GM19452 (cell line): ENCODE measurements at regions not wholly inside any gene's neighbourhood (a gene's known extent, or its start where the extent isn't known, plus 50 kb on each side); places are given as distances from the start of the nearest gene placed in this dataset.

ENCODE experiments used
- ATAC-seq: cut with Tn5 transposase; IDR thresholded peaks from one replicate; pipeline ENCODE4 v1.9.1; 2021; ENCODE audit not compliant: unreplicated experiment

GRCh38 chr11:92696076-92696475, 273.4 kb upstream of the MTNR1B start:
- no peak for ATAC-seq

DNA sequence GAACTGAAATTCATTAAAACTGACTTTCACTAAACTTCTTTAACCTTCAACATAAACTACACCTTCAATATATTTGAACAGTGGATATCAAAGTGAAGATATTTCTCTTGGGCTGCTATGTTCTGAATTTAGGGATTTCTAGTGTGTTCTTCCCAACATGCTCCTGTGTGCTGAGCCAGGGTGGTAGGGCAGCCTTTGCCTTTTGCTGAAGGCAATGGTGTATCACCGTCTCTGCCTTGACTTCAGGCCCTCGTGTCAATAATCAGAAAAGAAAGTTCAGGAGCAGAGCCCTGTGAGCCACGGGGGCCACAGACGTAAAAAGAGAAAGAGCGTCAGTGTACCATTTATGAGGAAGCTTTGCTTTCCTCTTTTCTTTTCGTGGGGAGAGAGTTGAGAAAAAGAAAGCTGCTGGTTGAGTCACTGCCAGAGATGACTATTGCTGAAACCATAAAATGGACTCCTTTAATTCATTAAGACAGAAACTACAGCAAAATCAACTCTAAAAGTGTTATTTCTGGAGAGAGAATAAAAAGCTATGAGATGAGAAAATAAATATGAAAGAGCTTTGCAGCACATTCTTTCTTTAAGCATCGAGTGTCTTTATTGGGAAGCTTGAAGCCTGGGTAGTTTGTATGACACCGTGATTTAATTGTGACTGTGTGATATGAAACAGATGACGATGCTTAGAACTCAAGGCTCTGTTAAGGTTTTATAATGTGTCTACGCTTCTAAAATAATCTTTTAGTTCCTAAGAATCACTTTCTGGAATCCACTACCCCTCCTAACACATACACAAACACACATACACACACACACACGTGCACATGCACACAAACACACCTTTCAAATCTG, 271.8 kb upstream of the MTNR1B start:
- no peak for ATAC-seq

DNA sequence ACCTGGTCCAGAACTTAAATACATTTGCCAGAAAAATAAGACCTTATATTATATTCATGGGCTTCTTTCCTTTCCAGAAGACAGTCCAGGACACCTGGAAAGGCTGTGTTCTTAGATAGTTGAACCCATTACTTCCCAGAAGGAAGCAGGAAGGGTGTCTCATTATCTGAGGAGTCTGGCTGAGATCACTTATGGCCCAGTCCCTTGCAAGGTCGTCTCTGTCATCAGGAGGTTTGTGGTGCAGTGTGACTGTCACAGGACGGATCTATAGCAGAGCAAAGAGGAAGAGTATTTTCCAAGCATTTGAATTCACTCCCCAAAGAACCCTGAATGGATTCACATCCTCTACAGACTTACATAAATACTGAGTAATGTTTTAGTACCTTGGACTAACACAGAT, 270.7 kb upstream of the MTNR1B start:
- ATAC-seq = no peak

DNA sequence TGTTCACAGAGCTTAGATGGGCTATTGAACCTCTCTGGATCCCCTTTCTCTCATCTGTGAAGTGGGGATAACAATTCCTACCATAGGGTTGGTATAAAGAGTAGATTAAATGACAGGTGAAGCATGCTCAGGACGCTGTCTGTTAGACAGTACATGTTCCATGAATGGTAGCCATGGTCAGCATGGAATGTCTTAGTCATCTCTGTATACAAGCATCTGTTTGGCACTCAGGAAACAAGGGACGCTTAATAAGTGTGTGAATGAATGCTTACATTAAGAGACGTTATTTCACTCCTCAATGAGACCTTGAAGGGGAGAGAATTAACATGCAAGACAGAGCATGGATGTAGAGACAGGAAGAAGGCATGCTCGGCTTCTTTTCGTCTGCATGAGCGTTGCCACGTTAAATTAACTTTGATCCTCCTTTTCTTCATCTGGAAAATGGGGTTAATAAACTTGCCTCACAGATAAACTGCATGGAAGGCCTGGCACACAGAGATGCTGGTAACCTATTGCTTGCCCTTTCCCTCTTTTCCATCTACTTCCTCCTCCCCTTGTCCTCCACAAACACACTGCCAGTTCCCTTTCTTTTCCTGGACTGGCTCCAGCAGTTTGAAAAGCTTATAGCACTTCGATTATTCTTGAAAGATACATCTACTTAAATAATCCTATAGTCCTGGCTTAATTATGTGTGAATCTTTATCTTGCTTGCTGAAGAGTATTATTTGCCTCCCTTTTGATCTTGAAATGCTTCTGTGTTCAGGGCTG, 267.2 kb upstream of the MTNR1B start:
- no peak for ATAC-seq

- no peak for ATAC-seq
Measured at GRCh38 chr11:92702805-92703448, 266.5 kb upstream of the MTNR1B start.

GRCh38 chr11:92703449-92703830, 266.0 kb upstream of the MTNR1B start:
- no peak for ATAC-seq

DNA sequence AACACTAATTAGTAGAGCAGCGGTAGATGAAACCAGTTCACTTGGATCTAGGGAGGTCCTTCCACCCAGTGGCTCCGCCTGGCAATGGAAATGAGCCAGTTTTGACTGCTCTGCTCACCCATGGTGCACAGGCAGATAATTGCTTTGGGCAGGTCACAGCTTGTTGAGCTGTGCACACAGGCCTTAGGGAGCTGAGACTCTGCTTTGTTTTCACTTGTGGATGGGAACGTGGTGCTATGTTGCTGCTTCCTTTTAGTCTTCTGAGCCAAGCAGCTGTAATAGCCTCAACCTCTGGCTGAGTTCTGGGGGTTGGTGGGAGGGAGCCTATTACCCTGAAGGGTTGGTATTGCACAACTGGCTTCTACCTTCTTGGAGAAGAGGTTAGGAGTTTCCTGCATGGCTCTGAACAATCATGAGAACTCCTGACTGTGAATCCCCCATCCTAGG, 262.3 kb upstream of the MTNR1B start:
- ATAC-seq = no peak

DNA sequence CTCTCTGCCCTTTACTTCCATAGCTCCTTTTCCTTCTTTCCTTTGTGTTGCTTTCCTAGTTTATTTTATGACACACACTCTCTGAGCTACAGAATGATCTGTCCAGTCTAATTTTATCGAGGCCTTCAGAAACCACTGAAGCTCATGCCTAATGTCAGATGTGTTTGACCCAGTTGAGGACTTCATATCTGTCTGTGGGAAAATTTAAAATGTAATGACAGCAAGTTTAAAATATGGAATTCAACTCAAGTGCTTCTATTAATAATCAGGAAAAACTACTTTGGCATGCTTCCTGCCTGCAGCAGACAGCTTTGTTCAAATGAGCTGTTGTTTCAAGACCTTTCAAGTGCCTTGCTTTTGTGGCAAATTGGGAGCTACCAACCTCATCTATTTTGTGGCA, 261.8 kb upstream of the MTNR1B start:
- no peak for ATAC-seq

- no peak for ATAC-seq
Measured at GRCh38 chr11:92709329-92709728, 260.1 kb upstream of the MTNR1B start.

GRCh38 chr11:92711926-92712325, 257.5 kb upstream of the MTNR1B start:
- no peak for ATAC-seq

DNA sequence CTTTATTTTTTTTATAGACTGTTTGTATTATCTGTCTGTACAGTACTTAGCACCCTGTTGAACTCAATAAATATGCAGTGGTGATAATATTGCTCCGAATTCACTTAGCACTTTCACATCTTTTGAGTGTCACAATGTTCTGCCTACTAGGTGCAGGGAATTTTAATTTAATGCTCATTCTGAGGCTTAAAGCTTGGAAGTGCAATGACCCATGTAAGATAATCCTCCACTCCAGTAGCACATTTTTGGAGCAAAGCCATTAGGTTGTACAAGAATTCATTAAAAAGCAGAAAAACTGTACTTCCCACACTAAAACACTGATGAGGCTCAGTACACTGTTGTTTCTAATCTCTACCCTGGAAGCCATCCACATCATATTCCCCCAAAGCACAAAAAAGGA, 255.3 kb upstream of the MTNR1B start:
- ATAC-seq = no peak

DNA sequence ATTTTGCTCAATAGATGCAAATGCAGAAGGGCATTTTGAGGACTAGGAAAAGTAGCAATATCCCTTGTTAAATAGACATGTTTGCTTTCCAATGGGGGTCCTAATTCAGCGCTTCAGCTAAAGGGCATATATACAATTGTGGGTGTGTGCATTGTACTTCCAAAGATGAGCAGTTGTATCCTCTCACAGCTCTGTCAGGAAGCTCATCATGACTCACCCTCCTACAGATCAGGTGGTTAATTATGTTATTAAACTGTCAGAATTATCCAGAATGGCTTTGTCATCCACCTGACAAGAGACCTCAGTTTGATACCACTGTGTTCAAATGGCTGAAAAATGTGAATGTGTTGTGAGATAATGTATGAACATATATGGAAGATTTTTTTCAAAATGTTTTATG, 252.2 kb upstream of the MTNR1B start:
- ATAC-seq = no peak

DNA sequence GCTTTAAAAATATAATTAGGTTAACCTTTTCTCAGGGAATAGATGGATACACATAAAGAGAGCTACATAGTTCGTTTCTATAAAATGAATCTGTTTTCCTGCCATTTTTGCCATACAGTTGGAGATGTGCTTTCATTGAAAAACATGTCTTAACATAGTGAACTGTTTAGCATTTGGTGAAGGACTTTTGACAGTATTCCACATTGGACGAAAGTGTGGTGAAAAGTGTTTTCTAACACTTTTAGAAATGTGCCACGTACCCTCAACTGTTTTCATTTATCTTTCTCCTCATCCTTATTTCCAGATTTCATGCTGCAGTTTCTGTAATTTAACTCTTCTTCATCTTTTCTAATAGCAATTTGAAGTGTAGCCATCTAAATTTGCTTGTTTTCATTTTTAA, 249.1 kb upstream of the MTNR1B start:
- no peak for ATAC-seq

DNA sequence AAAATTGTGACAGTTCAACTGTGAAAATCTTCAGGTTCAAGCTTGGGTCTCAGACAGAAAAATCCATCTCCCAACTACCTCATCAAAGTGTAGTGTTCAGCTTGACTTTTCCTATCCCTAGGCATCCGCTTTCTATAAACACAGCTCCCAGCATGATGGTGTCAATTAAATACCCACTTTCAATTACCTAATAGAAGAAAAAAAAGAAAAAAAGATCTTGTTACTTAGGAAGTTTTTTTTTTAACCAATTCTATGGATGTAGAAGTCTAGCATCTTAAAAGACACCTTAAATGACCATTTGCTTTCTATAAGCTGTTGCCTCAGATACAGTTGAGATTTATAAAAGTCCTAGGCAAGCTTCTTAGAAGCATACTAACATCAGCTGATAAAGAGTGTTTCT, 244.1 kb upstream of the MTNR1B start:
- ATAC-seq = no peak

DNA sequence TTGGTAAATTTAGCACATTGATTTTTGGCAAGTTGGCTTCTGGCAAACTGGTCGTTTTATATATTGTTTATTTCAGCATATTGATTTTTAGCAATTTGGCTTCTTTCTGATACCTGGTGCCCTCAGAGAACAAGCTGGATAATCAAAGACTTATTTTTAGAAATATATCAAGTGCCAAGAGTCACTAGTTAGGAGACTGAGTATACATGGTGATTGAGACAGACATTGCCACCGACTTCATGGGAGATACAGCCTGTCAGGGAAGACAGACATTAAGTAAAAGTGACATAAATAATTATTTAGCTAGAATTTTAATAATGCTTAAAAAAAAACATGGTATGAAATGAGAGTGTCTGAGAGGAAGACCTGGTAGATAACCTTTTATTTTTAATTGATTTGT, 242.3 kb upstream of the MTNR1B start:
- ATAC-seq = no peak

DNA sequence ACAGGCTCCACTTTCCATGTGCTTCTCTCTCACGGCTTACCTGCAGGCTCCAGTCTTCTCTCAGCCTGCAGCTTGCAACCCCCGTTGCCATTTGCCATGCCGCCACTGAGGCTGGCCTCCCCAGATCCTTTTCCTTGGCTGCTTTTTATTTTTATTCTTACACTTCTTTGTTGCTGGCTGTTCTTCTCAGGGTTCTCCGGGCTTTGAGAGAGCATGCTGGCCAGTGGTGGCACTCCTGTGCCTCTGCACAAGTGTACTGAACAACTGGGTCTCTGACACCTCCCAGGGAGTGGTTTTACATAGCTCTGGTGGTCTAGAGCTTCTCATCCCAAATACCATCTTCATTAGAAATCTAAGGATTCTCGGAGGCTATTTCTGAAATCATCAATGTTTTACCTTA, 241.7 kb upstream of the MTNR1B start:
- ATAC-seq = no peak

DNA sequence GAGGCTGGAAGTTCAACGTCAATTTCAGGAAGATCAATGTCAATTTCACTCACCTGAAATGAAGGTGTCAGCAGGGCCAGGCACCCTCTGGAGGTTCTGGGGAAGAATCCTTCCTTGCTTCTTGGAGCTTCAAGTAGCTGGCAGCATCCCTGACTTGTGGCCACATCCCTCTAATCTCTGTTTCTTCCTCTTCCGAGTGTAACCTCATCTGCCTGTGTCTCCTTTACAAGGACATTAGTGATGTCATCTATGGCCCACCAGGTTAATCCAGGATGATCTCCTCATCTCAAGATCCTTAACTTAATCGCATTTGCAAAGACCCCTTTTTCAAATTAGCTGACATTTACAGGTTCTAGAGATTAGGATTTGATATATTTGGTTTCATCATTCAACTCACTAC, 240.8 kb upstream of the MTNR1B start:
- ATAC-seq = no peak

DNA sequence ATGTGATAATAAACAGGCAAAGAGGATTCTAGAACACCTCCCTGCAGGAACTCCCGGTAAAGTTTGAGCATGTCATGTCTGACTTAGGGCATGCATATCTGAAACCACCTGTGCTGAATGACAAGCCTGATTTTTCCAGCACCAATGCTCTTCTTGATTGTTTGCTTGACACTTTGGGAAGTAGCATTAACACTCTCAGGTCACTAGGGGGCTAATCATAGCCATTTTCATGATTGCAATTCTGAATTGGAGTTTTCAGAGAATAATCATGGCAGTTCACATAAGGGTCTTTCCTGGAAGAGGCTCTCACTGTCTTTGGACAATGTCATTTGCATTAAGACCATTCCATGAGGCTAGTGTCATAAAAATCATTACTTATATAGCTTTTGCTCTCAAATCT, 234.4 kb upstream of the MTNR1B start:
- ATAC-seq = no peak

- ATAC-seq = no peak
Measured at GRCh38 chr11:92738276-92738675, 231.2 kb upstream of the MTNR1B start.

GRCh38 chr11:92739041-92739440, 230.4 kb upstream of the MTNR1B start:
- ATAC-seq = no peak

GRCh38 chr11:92739491-92739890, 230.0 kb upstream of the MTNR1B start:
- ATAC-seq = no peak

GRCh38 chr11:92740276-92740675, 229.2 kb upstream of the MTNR1B start:
- ATAC-seq = no peak
